ENCODE measurements at regions not wholly inside any gene's neighbourhood (a gene's known extent, or its start where the extent isn't known, plus 50 kb on each side); places are given as distances from the start of the nearest gene placed in this dataset.

DNA sequence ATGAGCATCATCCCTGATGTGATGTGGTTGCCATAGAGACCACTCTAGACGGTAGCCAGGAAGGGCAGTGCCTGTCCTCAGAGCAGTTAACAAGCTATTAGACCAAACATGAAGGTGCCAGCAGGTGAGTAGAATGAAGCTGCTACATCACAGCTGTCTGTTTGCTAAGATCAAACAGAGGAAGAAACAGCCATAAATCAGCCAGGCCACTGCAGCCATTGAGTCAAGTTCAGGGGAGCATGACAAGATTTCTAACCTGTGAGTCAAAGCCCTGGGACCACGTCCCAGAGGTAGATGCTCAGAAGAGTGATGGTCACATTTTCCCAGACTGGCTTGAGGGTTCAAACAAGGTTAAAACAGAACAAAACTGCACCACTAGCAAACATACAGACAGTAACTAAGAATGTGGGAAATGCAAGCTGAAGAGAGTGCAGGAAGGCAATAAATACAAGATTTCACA lies 450.6 kb upstream of the DAB1 start (continued):
- TF ChIP-seq, protein P1, sequence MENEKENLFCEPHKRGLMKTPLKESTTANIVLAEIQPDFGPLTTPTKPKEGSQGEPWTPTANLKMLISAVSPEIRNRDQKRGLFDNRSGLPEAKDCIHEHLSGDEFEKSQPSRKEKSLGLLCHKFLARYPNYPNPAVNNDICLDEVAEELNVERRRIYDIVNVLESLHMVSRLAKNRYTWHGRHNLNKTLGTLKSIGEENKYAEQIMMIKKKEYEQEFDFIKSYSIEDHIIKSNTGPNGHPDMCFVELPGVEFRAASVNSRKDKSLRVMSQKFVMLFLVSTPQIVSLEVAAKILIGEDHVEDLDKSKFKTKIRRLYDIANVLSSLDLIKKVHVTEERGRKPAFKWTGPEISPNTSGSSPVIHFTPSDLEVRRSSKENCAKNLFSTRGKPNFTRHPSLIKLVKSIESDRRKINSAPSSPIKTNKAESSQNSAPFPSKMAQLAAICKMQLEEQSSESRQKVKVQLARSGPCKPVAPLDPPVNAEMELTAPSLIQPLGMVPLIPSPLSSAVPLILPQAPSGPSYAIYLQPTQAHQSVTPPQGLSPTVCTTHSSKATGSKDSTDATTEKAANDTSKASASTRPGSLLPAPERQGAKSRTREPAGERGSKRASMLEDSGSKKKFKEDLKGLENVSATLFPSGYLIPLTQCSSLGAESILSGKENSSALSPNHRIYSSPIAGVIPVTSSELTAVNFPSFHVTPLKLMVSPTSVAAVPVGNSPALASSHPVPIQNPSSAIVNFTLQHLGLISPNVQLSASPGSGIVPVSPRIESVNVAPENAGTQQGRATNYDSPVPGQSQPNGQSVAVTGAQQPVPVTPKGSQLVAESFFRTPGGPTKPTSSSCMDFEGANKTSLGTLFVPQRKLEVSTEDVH (IDR thresholded peaks at IDR 0.05; ENCODE audit: low read depth, partially characterized antibody) = no peak
- TF ChIP-seq BRCA1 (IDR thresholded peaks at IDR 0.05; ENCODE audit: low read depth, low read length) = no peak
- no peak for TF ChIP-seq TARDBP (IDR thresholded peaks at IDR 0.05; ENCODE audit: borderline replicate concordance)
- no peak for TF ChIP-seq MTA3 (IDR thresholded peaks at IDR 0.05; ENCODE audit: borderline replicate concordance, low read length)
- TF ChIP-seq TBL1XR1 (IDR thresholded peaks at IDR 0.05; ENCODE audit: low read depth, low read length) = no peak
- TF ChIP-seq NRF1 (conservative IDR thresholded peaks at IDR 0.05; ENCODE audit: low read depth, low read length) = no peak
- no peak for TF ChIP-seq ZNF217 (IDR thresholded peaks at IDR 0.05)

DNA sequence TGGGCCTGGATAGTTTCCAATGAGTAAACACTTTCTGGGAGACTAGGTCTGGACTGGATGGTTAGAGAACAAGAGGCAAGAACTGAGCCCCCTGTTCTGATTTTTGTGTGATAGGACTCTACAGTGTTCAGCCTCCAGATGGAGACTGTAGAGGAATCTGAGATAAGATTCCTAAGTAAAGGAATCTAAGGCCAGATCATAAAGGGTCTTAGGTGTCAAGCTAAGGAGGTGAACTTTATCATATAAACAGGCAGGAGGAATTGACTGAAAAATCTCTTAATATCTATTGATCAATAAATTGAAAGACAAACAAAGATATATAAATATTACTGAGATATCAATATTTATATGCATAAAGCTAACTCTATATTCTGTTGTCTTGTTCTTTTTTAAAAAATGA lies 449.1 kb upstream of the DAB1 start:
- RAD21 ChIA-PET (ENCODE audit: unreplicated experiment) = no interaction called here
- FAIRE-seq (no peak), ATAC-seq (no peak), DNase-seq (ENCODE audit: low read depth, low spot score) (no peak)
- intact Hi-C loops (cut with micrococcal nuclease; ENCODE audit: unreplicated experiment) (no loop called here), in situ Hi-C loops (cut with MboI) (no loop called here)
- BruUV-seq (replicated peaks) = no TSS peak
- Histone ChIP-seq H3K4me1 (ENCODE audit: control insufficient read depth, insufficient read depth, low read length) (no peaks in the 10 kb centered on the region), H3K4me2 (ENCODE audit: control insufficient read depth, insufficient read depth) (no peak overlapping the region), H2AFZ (ENCODE audit: control insufficient read depth, low read depth, low read length) (no peak overlapping the region), H3K36me3 (ENCODE audit: control insufficient read depth in 2 of 2, insufficient read depth in 2 of 2, low read length in 1 of 2) (no peaks in the 10 kb centered on the region), H3K9ac (ENCODE audit: control insufficient read depth, insufficient read depth, low read length) (no peak overlapping the region), H3K79me2 (ENCODE audit: control insufficient read depth, insufficient read depth, low read length) (no peaks in the 10 kb centered on the region), H4K20me1 (ENCODE audit: control insufficient read depth, insufficient read depth) (no peaks in the 10 kb centered on the region), H3K27me3 (replicated peaks in 1 of 2; ENCODE audit: control insufficient read depth in 2 of 2, insufficient read depth in 2 of 2, low read length in 1 of 2) (no peaks in the 10 kb centered on the region), H3K9me3 (replicated peaks; ENCODE audit: control insufficient read depth, insufficient read depth, low read length) (no peaks in the 10 kb centered on the region), H3K4me3 (no peak overlapping the region), H3K27ac (ENCODE audit: control insufficient read depth, insufficient read depth) (no peak overlapping the region)
- CTCF ChIA-PET = no interaction called here
- TF ChIP-seq NR2F1 (conservative IDR thresholded peaks at IDR 0.05) = no peak
- TF ChIP-seq, protein P2, sequence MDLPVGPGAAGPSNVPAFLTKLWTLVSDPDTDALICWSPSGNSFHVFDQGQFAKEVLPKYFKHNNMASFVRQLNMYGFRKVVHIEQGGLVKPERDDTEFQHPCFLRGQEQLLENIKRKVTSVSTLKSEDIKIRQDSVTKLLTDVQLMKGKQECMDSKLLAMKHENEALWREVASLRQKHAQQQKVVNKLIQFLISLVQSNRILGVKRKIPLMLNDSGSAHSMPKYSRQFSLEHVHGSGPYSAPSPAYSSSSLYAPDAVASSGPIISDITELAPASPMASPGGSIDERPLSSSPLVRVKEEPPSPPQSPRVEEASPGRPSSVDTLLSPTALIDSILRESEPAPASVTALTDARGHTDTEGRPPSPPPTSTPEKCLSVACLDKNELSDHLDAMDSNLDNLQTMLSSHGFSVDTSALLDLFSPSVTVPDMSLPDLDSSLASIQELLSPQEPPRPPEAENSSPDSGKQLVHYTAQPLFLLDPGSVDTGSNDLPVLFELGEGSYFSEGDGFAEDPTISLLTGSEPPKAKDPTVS (IDR thresholded peaks at IDR 0.05; ENCODE audit: low read depth, low read length) = no peak
- TF ChIP-seq STAT3 (IDR thresholded peaks at IDR 0.05; ENCODE audit: low read depth, low read length) = no peak
- no peak for TF ChIP-seq EED (IDR thresholded peaks at IDR 0.05; ENCODE audit: low read depth)
- no peak for TF ChIP-seq BCL11A (IDR thresholded peaks at IDR 0.05; ENCODE audit: low read depth, low read length)
- SMC1A ChIA-PET (ENCODE audit: uncharacterized antibody, unreplicated experiment) = no interaction called here
- POLR2A ChIA-PET = no interaction called here

Data from GM12878 (cell line).